ENCODE measurements at regions not wholly inside any gene's neighbourhood (a gene's known extent, or its start where the extent isn't known, plus 50 kb on each side); places are given as distances from the start of the nearest gene placed in this dataset.

GRCh38 chr18:27253571-27253970 is 68.5 kb upstream of the CHST9 start:
- H3K27ac ChIP-seq (ENCODE audit: low read depth, low read length): no peak overlapping the region
- no peak overlapping the region for H3K9ac ChIP-seq (ENCODE audit: low read depth in 1 of 2, low read length in 2 of 2)
- H3K4me3 ChIP-seq (ENCODE audit: low read depth in 1 of 2, low read length in 2 of 2): no peak overlapping the region
- H3K27me3 ChIP-seq (ENCODE audit: control insufficient read depth in 1 of 2, insufficient read depth in 2 of 2, low read length in 2 of 2): no peaks in the 10 kb centered on the region
- H3K36me3 ChIP-seq (ENCODE audit: control insufficient read depth in 1 of 2, insufficient read depth in 2 of 2, low read length in 2 of 2): no peaks in the 10 kb centered on the region
- no peaks in the 10 kb centered on the region for H3K4me1 ChIP-seq (ENCODE audit: control insufficient read depth in 1 of 2, insufficient read depth in 2 of 2, low read length in 2 of 2)
- H3K9me3 ChIP-seq (ENCODE audit: control insufficient read depth in 1 of 2, low read length in 2 of 2): no peaks in the 10 kb centered on the region

GRCh38 chr18:27250471-27250870 is 65.4 kb upstream of the CHST9 start:
- Histone ChIP-seq H3K27ac (ENCODE audit: low read depth, low read length) (no peak overlapping the region), H3K9me3 (ENCODE audit: control insufficient read depth in 1 of 2, low read length in 2 of 2) (no peaks in the 10 kb centered on the region), H3K9ac (ENCODE audit: low read depth in 1 of 2, low read length in 2 of 2) (no peak overlapping the region), H3K4me1 (ENCODE audit: control insufficient read depth in 1 of 2, insufficient read depth in 2 of 2, low read length in 2 of 2) (no peaks in the 10 kb centered on the region), H3K27me3 (ENCODE audit: control insufficient read depth in 1 of 2, insufficient read depth in 2 of 2, low read length in 2 of 2) (no peaks in the 10 kb centered on the region), H3K36me3 (ENCODE audit: control insufficient read depth in 1 of 2, insufficient read depth in 2 of 2, low read length in 2 of 2) (no peaks in the 10 kb centered on the region), H3K4me3 (ENCODE audit: low read depth in 1 of 2, low read length in 2 of 2) (no peak overlapping the region)

- Histone ChIP-seq H3K27ac (ENCODE audit: low read depth, low read length) (no peak overlapping the region), H3K4me1 (ENCODE audit: control insufficient read depth in 1 of 2, insufficient read depth in 2 of 2, low read length in 2 of 2) (no peaks in the 10 kb centered on the region), H3K4me3 (ENCODE audit: low read depth in 1 of 2, low read length in 2 of 2) (no peak overlapping the region), H3K27me3 (ENCODE audit: control insufficient read depth in 1 of 2, insufficient read depth in 2 of 2, low read length in 2 of 2) (no peaks in the 10 kb centered on the region), H3K36me3 (ENCODE audit: control insufficient read depth in 1 of 2, insufficient read depth in 2 of 2, low read length in 2 of 2) (no peaks in the 10 kb centered on the region), H3K9ac (ENCODE audit: low read depth in 1 of 2, low read length in 2 of 2) (no peak overlapping the region), H3K9me3 (ENCODE audit: control insufficient read depth in 1 of 2, low read length in 2 of 2) (no peaks in the 10 kb centered on the region)
Observed at GRCh38 chr18:27249933-27250332, 64.8 kb upstream of the CHST9 start.

GRCh38 chr18:27244259-27244658 is 59.2 kb upstream of the CHST9 start:
- Histone ChIP-seq H3K9me3 (ENCODE audit: control insufficient read depth in 1 of 2, low read length in 2 of 2) (no peaks in the 10 kb centered on the region), H3K4me3 (ENCODE audit: low read depth in 1 of 2, low read length in 2 of 2) (no peak overlapping the region), H3K4me1 (ENCODE audit: control insufficient read depth in 1 of 2, insufficient read depth in 2 of 2, low read length in 2 of 2) (no peaks in the 10 kb centered on the region), H3K36me3 (ENCODE audit: control insufficient read depth in 1 of 2, insufficient read depth in 2 of 2, low read length in 2 of 2) (no peaks in the 10 kb centered on the region), H3K27me3 (ENCODE audit: control insufficient read depth in 1 of 2, insufficient read depth in 2 of 2, low read length in 2 of 2) (no peaks in the 10 kb centered on the region), H3K27ac (ENCODE audit: low read depth, low read length) (no peak overlapping the region), H3K9ac (ENCODE audit: low read depth in 1 of 2, low read length in 2 of 2) (no peak overlapping the region)

GRCh38 chr18:27242392-27243047 is 57.4 kb upstream of the CHST9 start:
- no peaks in the 10 kb centered on the region for H3K36me3 ChIP-seq (ENCODE audit: control insufficient read depth in 1 of 2, insufficient read depth in 2 of 2, low read length in 2 of 2)
- no peak overlapping the region for H3K27ac ChIP-seq (ENCODE audit: low read depth, low read length)
- H3K9ac ChIP-seq (ENCODE audit: low read depth in 1 of 2, low read length in 2 of 2): no peak overlapping the region
- H3K4me3 ChIP-seq (ENCODE audit: low read depth in 1 of 2, low read length in 2 of 2): no peak overlapping the region
- no peaks in the 10 kb centered on the region for H3K27me3 ChIP-seq (ENCODE audit: control insufficient read depth in 1 of 2, insufficient read depth in 2 of 2, low read length in 2 of 2)
- H3K4me1 ChIP-seq (ENCODE audit: control insufficient read depth in 1 of 2, insufficient read depth in 2 of 2, low read length in 2 of 2): no peaks in the 10 kb centered on the region
- no peaks in the 10 kb centered on the region for H3K9me3 ChIP-seq (ENCODE audit: control insufficient read depth in 1 of 2, low read length in 2 of 2)

GRCh38 chr18:27240383-27240782 is 55.3 kb upstream of the CHST9 start:
- Histone ChIP-seq H3K4me1 (ENCODE audit: control insufficient read depth in 1 of 2, insufficient read depth in 2 of 2, low read length in 2 of 2) (peaks cover 0 to under 1% of the 10 kb centered on the region in 2 donors), H3K9me3 (ENCODE audit: control insufficient read depth in 1 of 2, low read length in 2 of 2) (no peaks in the 10 kb centered on the region), H3K27me3 (ENCODE audit: control insufficient read depth in 1 of 2, insufficient read depth in 2 of 2, low read length in 2 of 2) (no peaks in the 10 kb centered on the region), H3K36me3 (ENCODE audit: control insufficient read depth in 1 of 2, insufficient read depth in 2 of 2, low read length in 2 of 2) (no peaks in the 10 kb centered on the region), H3K27ac (ENCODE audit: low read depth, low read length) (no peak overlapping the region), H3K4me3 (ENCODE audit: low read depth in 1 of 2, low read length in 2 of 2) (no peak overlapping the region), H3K9ac (ENCODE audit: low read depth in 1 of 2, low read length in 2 of 2) (no peak overlapping the region)

GRCh38 chr18:27239669-27240068 is 54.6 kb upstream of the CHST9 start:
- H3K9me3 ChIP-seq (ENCODE audit: control insufficient read depth in 1 of 2, low read length in 2 of 2): no peaks in the 10 kb centered on the region
- no peaks in the 10 kb centered on the region for H3K36me3 ChIP-seq (ENCODE audit: control insufficient read depth in 1 of 2, insufficient read depth in 2 of 2, low read length in 2 of 2)
- H3K27me3 ChIP-seq (ENCODE audit: control insufficient read depth in 1 of 2, insufficient read depth in 2 of 2, low read length in 2 of 2): no peaks in the 10 kb centered on the region
- H3K9ac ChIP-seq (ENCODE audit: low read depth in 1 of 2, low read length in 2 of 2): no peak overlapping the region
- no peak overlapping the region for H3K27ac ChIP-seq (ENCODE audit: low read depth, low read length)
- H3K4me1 ChIP-seq (ENCODE audit: control insufficient read depth in 1 of 2, insufficient read depth in 2 of 2, low read length in 2 of 2): peaks cover 0 to 5% of the 10 kb centered on the region in 2 donors
- no peak overlapping the region for H3K4me3 ChIP-seq (ENCODE audit: low read depth in 1 of 2, low read length in 2 of 2)

GRCh38 chr18:27235218-27235870 is 50.2 kb upstream of the CHST9 start:
- H3K9me3 ChIP-seq (ENCODE audit: control insufficient read depth in 1 of 2, low read length in 2 of 2): no peaks in the 10 kb centered on the region
- no peak overlapping the region for H3K27ac ChIP-seq (ENCODE audit: low read depth, low read length)
- no peaks in the 10 kb centered on the region for H3K27me3 ChIP-seq (ENCODE audit: control insufficient read depth in 1 of 2, insufficient read depth in 2 of 2, low read length in 2 of 2)
- peaks cover 0 to 14% of the 10 kb centered on the region in 2 donors for H3K4me1 ChIP-seq (ENCODE audit: control insufficient read depth in 1 of 2, insufficient read depth in 2 of 2, low read length in 2 of 2)
- no peak overlapping the region for H3K9ac ChIP-seq (ENCODE audit: low read depth in 1 of 2, low read length in 2 of 2)
- H3K4me3 ChIP-seq (ENCODE audit: low read depth in 1 of 2, low read length in 2 of 2): no peak overlapping the region
- H3K36me3 ChIP-seq (ENCODE audit: control insufficient read depth in 1 of 2, insufficient read depth in 2 of 2, low read length in 2 of 2): no peaks in the 10 kb centered on the region
